Heart left ventricle (tissue), 16 donors: ENCODE measurements at regions not wholly inside any gene's neighbourhood (a gene's known extent, or its start where the extent isn't known, plus 50 kb on each side); places are given as distances from the start of the nearest gene placed in this dataset.

Experiments
- ATAC-seq, 4 donors: fragments of 200-7000 bp; cut with Tn5 transposase; one replicate each; pipeline ENCODE4 v1.9.1; 2020 to 2022; ENCODE audit warnings: moderate library complexity in 4 of 4, mild to moderate bottlenecking in 3 of 4, moderate number of reproducible peaks in 1 of 4
- DNase-seq, 5 donors: peaks; one replicate each; pipeline ENCODE4 v3.0.0-alpha.2; 2020
- H3K27ac ChIP-seq, 12 donors: fragments of 200-600 bp; sonication (generic) in 4 of 12; one replicate each; pipeline versions ENCODE4 v1.5.0 to v1.8.0; 2016 to 2022; ENCODE audit warnings: mild to moderate bottlenecking in 2 of 12
- H3K27me3 ChIP-seq, 9 donors: fragments of 200-600 bp; sonication (generic) in 2 of 9; one replicate each; pipeline versions ENCODE4 v1.5.1 to v1.8.0; 2016 to 2022; ENCODE audit warnings: mild to moderate bottlenecking in 3 of 9
- H3K36me3 ChIP-seq, 9 donors: fragments of 200-600 bp; sonication (generic) in 2 of 9; one replicate each; pipeline versions ENCODE4 v1.5.0 to v1.8.0; 2018 to 2022; ENCODE audit warnings: mild to moderate bottlenecking in 2 of 9
- H3K4me1 ChIP-seq, 12 donors: fragments of 200-600 bp; sonication (generic) in 4 of 12; one replicate each; pipeline versions ENCODE4 v1.5.0 to v1.8.0; 2016 to 2022; ENCODE audit warnings: mild to moderate bottlenecking in 3 of 12
- H3K4me3 ChIP-seq, 12 donors: fragments of 200-600 bp; sonication (generic) in 4 of 12; one replicate each; pipeline versions ENCODE4 v1.5.0 to v1.8.0; 2017 to 2022; ENCODE audit warnings: mild to moderate bottlenecking in 9 of 12, moderate library complexity in 4 of 12
- H3K9me3 ChIP-seq, 12 donors: fragments of 200-600 bp; sonication (generic) in 4 of 12; one replicate each; pipeline versions ENCODE4 v1.5.0 to v1.8.0; 2016 to 2022; ENCODE audit warnings: mild to moderate bottlenecking in 1 of 12
- CTCF ChIP-seq, 12 donors: fragments of 200-600 bp; sonication (generic) in 4 of 12; IDR thresholded peaks; one replicate each; pipeline versions ENCODE4 v1.5.0 to v1.8.0; 2018 to 2022; ENCODE audit warnings: antibody characterized with exemption in 12 of 12, mild to moderate bottlenecking in 5 of 12
- POLR2A ChIP-seq, 2 donors: fragments of 450-650 bp; IDR thresholded peaks; one replicate each; pipeline ENCODE4 v1.6.1; 2017; ENCODE audit warnings: antibody characterized with exemption in 2 of 2, mild to moderate bottlenecking in 2 of 2, moderate library complexity in 2 of 2
- WGBS, 4 donors: extraction: QIAGEN DNeasy Blood & Tissue Kit in 2 of 4; methylation state at CpG; one replicate each; pipeline versions ENCODE4 v1.1.5 to v1.1.7; 2013 to 2018; 5-methylcytosine and 5-hydroxymethylcytosine counted together
- intact Hi-C, 10 donors: fragments of 100-400 bp; cut with DNase I; formaldehyde crosslinking; loops; one replicate each; pipeline versions ENCODE4 v1.11.1 to v1.14.2; 2022
- donor health status: ischemic (EF 13 %, LVEDD 7.1; RV severe dilation, severe dysfunction).
- donor health status: healthy with polysubstance abuse.
- donor health status: DM: no; HTN: yes; CAD: no.
- donor health status: DM: no; HTN: no; CAD: no.
- donor health status: ischemic (EF 25% LVEDD 6.9; RV normal size, moderate dysfunction).
- donor health status: ischemic (EF 25% LVEDD 5.7; RV mildly dilated, moderate dysfunction).
- donor health status: healthy.
- donor health status: DM: yes; HTN: yes; CAD: no.
- donor health status: ischemic (EF 35%, LVEDD 5.7; RV mildly dilated, moderate dysfunction).
- donor health status: nonischemic (EF 11% LVEDD 7.7; RV severe dilation, severe dysfunction).
- donor health status: DM: yes; HTN: yes; CAD: no.
- donor health status: PGD.
- donor health status: ischemic (EF 29% LVEDD 5.4; RV normal size, mild dysfunction).
- donor health status: nonischemic (EF 23%, LVEDD 6.1; RV moderate dilation, normal function).

GRCh38 chr2:145350011-145350410 is 830.1 kb upstream of the ZEB2 start:
- H3K9me3 ChIP-seq, result no peaks in the 10 kb centered on the region
- no peak for DNase-seq
- no peak for TF ChIP-seq POLR2A (IDR thresholded peaks at IDR 0.05)
- TF ChIP-seq CTCF (IDR thresholded peaks at IDR 0.05), result no peak
- 72 to 85% (median 73%) methylated on average over 3 of the region's 3 CpGs for WGBS, 4 donors
- H3K4me3 ChIP-seq, result no peak overlapping the region
- H3K27ac ChIP-seq, result no peak overlapping the region
- ATAC-seq, result no peak
- no peaks in the 10 kb centered on the region for H3K4me1 ChIP-seq
- intact Hi-C loops, result no loop called here
- H3K36me3 ChIP-seq, result no peaks in the 10 kb centered on the region
- H3K27me3 ChIP-seq, result no peaks in the 10 kb centered on the region

GRCh38 chr2:145344076-145344724 is 824.3 kb upstream of the ZEB2 start:
- no peaks in the 10 kb centered on the region for H3K4me1 ChIP-seq
- ATAC-seq (no peak), DNase-seq (no peak)
- H3K27ac ChIP-seq, result no peak overlapping the region
- no peaks in the 10 kb centered on the region for H3K27me3 ChIP-seq
- TF ChIP-seq POLR2A (IDR thresholded peaks at IDR 0.05) (no peak), CTCF (IDR thresholded peaks at IDR 0.05) (no peak)
- no peak overlapping the region for H3K4me3 ChIP-seq
- no peaks in the 10 kb centered on the region for H3K36me3 ChIP-seq
- intact Hi-C loops, result no loop called here
- peaks cover 0 to 12% (median 0%) of the 10 kb centered on the region in 12 donors for H3K9me3 ChIP-seq

- intact Hi-C loops, result no loop called here
- 44 to 71% (median 47%) methylated on average over 2 of the region's 2 CpGs for WGBS, 4 donors
- DNase-seq, result no peak
- Histone ChIP-seq H3K4me1 (no peaks in the 10 kb centered on the region), H3K27me3 (no peaks in the 10 kb centered on the region), H3K27ac (no peak overlapping the region), H3K9me3 (peaks cover 0 to 12% (median 0%) of the 10 kb centered on the region in 12 donors), H3K4me3 (no peak overlapping the region), H3K36me3 (no peaks in the 10 kb centered on the region)
- no peak for TF ChIP-seq POLR2A (IDR thresholded peaks at IDR 0.05)
- no peak for TF ChIP-seq CTCF (IDR thresholded peaks at IDR 0.05)
- no peak for ATAC-seq
These were observed 823.4 kb upstream of the ZEB2 start for GRCh38 chr2:145343287-145343686.

GRCh38 chr2:145341536-145341935 is 821.6 kb upstream of the ZEB2 start:
- Histone ChIP-seq H3K27me3 (no peaks in the 10 kb centered on the region), H3K27ac (no peak overlapping the region), H3K4me1 (no peaks in the 10 kb centered on the region), H3K9me3 (peaks cover 0 to 12% (median 0%) of the 10 kb centered on the region in 12 donors), H3K4me3 (no peak overlapping the region), H3K36me3 (no peaks in the 10 kb centered on the region)
- intact Hi-C loops, result no loop called here
- TF ChIP-seq CTCF (IDR thresholded peaks at IDR 0.05), result no peak
- TF ChIP-seq POLR2A (IDR thresholded peaks at IDR 0.05), result no peak
- ATAC-seq (no peak), DNase-seq (no peak)
- 73 to 81% (median 75%) methylated on average over 2 of the region's 2 CpGs for WGBS, 4 donors
